ENCODE measurements at regions not wholly inside any gene's neighbourhood (a gene's known extent, or its start where the extent isn't known, plus 50 kb on each side); places are given as distances from the start of the nearest gene placed in this dataset.

DNA sequence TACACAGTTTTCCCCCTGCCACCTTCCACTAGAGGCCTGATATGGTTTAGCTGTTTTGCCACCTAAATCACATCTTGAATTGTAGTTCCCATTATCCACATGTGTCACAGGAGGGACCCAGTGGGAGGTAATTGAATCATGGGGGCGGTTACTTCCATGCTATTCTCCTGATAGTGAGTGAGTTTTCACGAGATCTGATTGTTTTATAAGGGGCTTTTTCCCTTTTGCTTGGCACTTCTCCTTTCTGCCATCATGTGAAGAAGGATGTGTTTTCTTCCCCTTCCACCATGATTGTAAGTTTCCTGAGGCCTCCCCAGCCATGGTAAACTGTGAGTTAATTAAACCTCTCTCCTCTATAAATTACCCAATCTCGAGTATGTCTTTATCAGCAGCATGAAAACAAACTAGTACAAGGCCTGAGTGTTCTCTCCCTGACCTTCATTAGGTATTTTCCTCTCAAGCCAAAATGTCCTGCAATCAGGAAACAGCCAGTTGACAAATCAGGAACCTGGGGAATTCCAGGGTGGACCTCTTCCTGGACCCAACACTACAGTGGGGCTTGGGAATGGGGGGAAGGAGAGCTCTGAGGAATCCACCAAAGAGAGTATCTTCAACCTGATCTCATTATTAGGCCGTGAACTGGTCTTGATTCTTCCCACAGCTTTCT, 129.9 kb downstream of the TXNL1 start:
- Histone ChIP-seq H3K9me3 (ENCODE audit: control insufficient read depth, insufficient read depth, low read depth, low read length) (no peaks in the 10 kb centered on the region), H3K36me3 (ENCODE audit: control insufficient read depth, insufficient read depth, low read length) (no peaks in the 10 kb centered on the region), H3K4me1 (ENCODE audit: control insufficient read depth, extremely low read depth, insufficient read depth, low read length) (no peaks in the 10 kb centered on the region), H4K20me1 (ENCODE audit: control insufficient read depth, extremely low read depth, insufficient read depth, low read length) (no peaks in the 10 kb centered on the region), H2AFZ (ENCODE audit: low read length) (no peak overlapping the region), H3K9ac (ENCODE audit: insufficient read depth, low read length) (no peak overlapping the region), H3K4me2 (ENCODE audit: extremely low read depth, insufficient read depth, low read length) (no peak overlapping the region), H3K4me3 (replicated peaks in 1 of 4; ENCODE audit: control extremely low read depth in 1 of 4, insufficient read depth in 1 of 4, low read depth in 3 of 4, low read length in 4 of 4) (no peak overlapping the region), H3K27me3 (ENCODE audit: control insufficient read depth, insufficient read depth, low read length) (peaks cover 3% of the 10 kb centered on the region), H3K27ac (ENCODE audit: insufficient read depth, low read length) (no peak overlapping the region), H3K79me2 (ENCODE audit: control insufficient read depth, insufficient read depth, low read length) (no peaks in the 10 kb centered on the region)
- no peak for DNase-seq (ENCODE audit: low read depth in 2 of 2)
- no peak for TF ChIP-seq EZH2 (IDR thresholded peaks at IDR 0.05; ENCODE audit: low read length, missing control alignments)
- TF ChIP-seq, protein P1, sequence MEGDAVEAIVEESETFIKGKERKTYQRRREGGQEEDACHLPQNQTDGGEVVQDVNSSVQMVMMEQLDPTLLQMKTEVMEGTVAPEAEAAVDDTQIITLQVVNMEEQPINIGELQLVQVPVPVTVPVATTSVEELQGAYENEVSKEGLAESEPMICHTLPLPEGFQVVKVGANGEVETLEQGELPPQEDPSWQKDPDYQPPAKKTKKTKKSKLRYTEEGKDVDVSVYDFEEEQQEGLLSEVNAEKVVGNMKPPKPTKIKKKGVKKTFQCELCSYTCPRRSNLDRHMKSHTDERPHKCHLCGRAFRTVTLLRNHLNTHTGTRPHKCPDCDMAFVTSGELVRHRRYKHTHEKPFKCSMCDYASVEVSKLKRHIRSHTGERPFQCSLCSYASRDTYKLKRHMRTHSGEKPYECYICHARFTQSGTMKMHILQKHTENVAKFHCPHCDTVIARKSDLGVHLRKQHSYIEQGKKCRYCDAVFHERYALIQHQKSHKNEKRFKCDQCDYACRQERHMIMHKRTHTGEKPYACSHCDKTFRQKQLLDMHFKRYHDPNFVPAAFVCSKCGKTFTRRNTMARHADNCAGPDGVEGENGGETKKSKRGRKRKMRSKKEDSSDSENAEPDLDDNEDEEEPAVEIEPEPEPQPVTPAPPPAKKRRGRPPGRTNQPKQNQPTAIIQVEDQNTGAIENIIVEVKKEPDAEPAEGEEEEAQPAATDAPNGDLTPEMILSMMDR (conservative IDR thresholded peaks at IDR 0.05 in 1 of 2, IDR thresholded peaks at IDR 0.05 in 1 of 2; ENCODE audit: low read depth in 1 of 2, low read length in 2 of 2), result no peak

DNA sequence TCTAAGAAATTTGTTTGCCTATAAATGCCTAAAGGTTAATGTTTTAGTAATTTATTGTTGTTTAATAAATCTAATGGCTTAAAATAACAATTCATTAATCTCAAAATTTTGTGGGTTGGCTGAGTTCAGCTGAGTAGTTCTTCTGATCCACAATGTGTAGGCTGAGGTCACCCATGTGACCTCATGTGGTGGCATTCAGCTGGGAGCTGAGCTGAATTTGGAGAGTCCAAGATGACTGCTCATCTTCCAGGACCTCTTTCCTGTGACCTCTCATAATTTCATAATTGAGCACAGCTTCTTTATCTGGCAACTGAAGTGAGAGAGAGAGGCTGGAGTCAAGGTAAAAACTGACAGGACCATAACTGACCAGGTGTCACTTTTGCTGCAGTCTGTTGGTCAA, 132.4 kb downstream of the TXNL1 start:
- DNase-seq (ENCODE audit: low read depth in 2 of 2), result peak in 1 of 2 donors; percentile 48
- no peak overlapping the region for H3K27ac ChIP-seq (ENCODE audit: insufficient read depth, low read length)
- H3K9me3 ChIP-seq (ENCODE audit: control insufficient read depth, insufficient read depth, low read depth, low read length), result no peaks in the 10 kb centered on the region
- no peak overlapping the region for H3K9ac ChIP-seq (ENCODE audit: insufficient read depth, low read length)
- H3K4me2 ChIP-seq (ENCODE audit: extremely low read depth, insufficient read depth, low read length), result no peak overlapping the region
- H3K4me1 ChIP-seq (ENCODE audit: control insufficient read depth, extremely low read depth, insufficient read depth, low read length), result no peaks in the 10 kb centered on the region
- no peak overlapping the region for H3K4me3 ChIP-seq (replicated peaks in 1 of 4; ENCODE audit: control extremely low read depth in 1 of 4, insufficient read depth in 1 of 4, low read depth in 3 of 4, low read length in 4 of 4)
- no peaks in the 10 kb centered on the region for H3K36me3 ChIP-seq (ENCODE audit: control insufficient read depth, insufficient read depth, low read length)
- TF ChIP-seq, protein P1 (conservative IDR thresholded peaks at IDR 0.05 in 1 of 2, IDR thresholded peaks at IDR 0.05 in 1 of 2; ENCODE audit: low read depth in 1 of 2, low read length in 2 of 2), result no peak
- no peak for TF ChIP-seq EZH2 (IDR thresholded peaks at IDR 0.05; ENCODE audit: low read length, missing control alignments)
- H2AFZ ChIP-seq (ENCODE audit: low read length), result no peak overlapping the region
- H3K27me3 ChIP-seq (ENCODE audit: control insufficient read depth, insufficient read depth, low read length), result peaks cover 3% of the 10 kb centered on the region
- no peaks in the 10 kb centered on the region for H4K20me1 ChIP-seq (ENCODE audit: control insufficient read depth, extremely low read depth, insufficient read depth, low read length)
- no peaks in the 10 kb centered on the region for H3K79me2 ChIP-seq (ENCODE audit: control insufficient read depth, insufficient read depth, low read length)

DNA sequence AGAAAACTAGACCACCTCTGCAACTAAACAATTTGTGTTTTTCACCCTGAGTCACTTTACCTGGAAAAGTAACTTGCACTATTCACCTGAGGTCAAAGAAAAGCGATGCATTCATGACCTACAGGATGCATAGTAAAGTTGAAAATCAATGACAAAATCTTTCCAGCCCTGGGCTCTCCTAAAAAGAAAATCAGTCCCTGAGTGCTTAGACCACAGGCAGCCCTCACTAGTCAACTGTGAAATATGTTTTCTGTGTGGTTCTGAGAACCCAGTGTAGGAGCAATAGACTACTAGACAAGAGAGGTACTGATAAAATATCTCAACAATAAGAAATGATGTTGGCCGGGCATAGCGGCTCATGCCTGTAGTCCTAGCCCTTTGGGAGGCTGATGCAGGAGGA, 133.1 kb downstream of the TXNL1 start:
- H3K4me3 ChIP-seq (replicated peaks in 1 of 4; ENCODE audit: control extremely low read depth in 1 of 4, insufficient read depth in 1 of 4, low read depth in 3 of 4, low read length in 4 of 4), result no peak overlapping the region

More for the DNA sequence above, 133.1 kb downstream of the TXNL1 start:
- H3K9me3 ChIP-seq (ENCODE audit: control insufficient read depth, insufficient read depth, low read depth, low read length), result no peaks in the 10 kb centered on the region
- H4K20me1 ChIP-seq (ENCODE audit: control insufficient read depth, extremely low read depth, insufficient read depth, low read length), result no peaks in the 10 kb centered on the region
- no peak overlapping the region for H2AFZ ChIP-seq (ENCODE audit: low read length)
- H3K79me2 ChIP-seq (ENCODE audit: control insufficient read depth, insufficient read depth, low read length), result no peaks in the 10 kb centered on the region
- H3K27me3 ChIP-seq (ENCODE audit: control insufficient read depth, insufficient read depth, low read length), result peaks cover 3% of the 10 kb centered on the region
- no peaks in the 10 kb centered on the region for H3K4me1 ChIP-seq (ENCODE audit: control insufficient read depth, extremely low read depth, insufficient read depth, low read length)
- H3K27ac ChIP-seq (ENCODE audit: insufficient read depth, low read length), result no peak overlapping the region
- no peak overlapping the region for H3K9ac ChIP-seq (ENCODE audit: insufficient read depth, low read length)
- no peak for TF ChIP-seq EZH2 (IDR thresholded peaks at IDR 0.05; ENCODE audit: low read length, missing control alignments)
- TF ChIP-seq, protein P1 (conservative IDR thresholded peaks at IDR 0.05 in 1 of 2, IDR thresholded peaks at IDR 0.05 in 1 of 2; ENCODE audit: low read depth in 1 of 2, low read length in 2 of 2), result no peak
- H3K36me3 ChIP-seq (ENCODE audit: control insufficient read depth, insufficient read depth, low read length), result no peaks in the 10 kb centered on the region
- DNase-seq (ENCODE audit: low read depth in 2 of 2), result no peak
- no peak overlapping the region for H3K4me2 ChIP-seq (ENCODE audit: extremely low read depth, insufficient read depth, low read length)

Data from fibroblast of lung (primary cell).